Activated naive CD4-positive, alpha-beta T cell (primary cell): ENCODE measurements at regions not wholly inside any gene's neighbourhood (a gene's known extent, or its start where the extent isn't known, plus 50 kb on each side); places are given as distances from the start of the nearest gene placed in this dataset.

Experiments used
- DNase-seq, 4 experiments: peaks; one replicate each; lab custom pipeline; 2025; lab: John Stamatoyannopoulos, UW

- DNase-seq, result no peak
Measured at GRCh38 chr6:168384045-168385036, 56.6 kb upstream of the SMOC2 start.

- DNase-seq, result no peak
Measured at GRCh38 chr6:168385037-168385759, 55.8 kb upstream of the SMOC2 start.

GRCh38 chr6:168385858-168386735, 54.9 kb upstream of the SMOC2 start:
- DNase-seq, result no peak

GRCh38 chr6:168386973-168387372, 54.0 kb upstream of the SMOC2 start:
- DNase-seq, result no peak

- DNase-seq, result no peak
Measured at GRCh38 chr6:168387426-168387825, 53.6 kb upstream of the SMOC2 start.

- DNase-seq, result no peak
Measured at GRCh38 chr6:168387911-168388310, 53.1 kb upstream of the SMOC2 start.

GRCh38 chr6:168388641-168389633, 52.0 kb upstream of the SMOC2 start:
- DNase-seq, result no peak

GRCh38 chr6:168390749-168391420, 50.1 kb upstream of the SMOC2 start:
- DNase-seq, result no peak
